ENCODE measurements at regions not wholly inside any gene's neighbourhood (a gene's known extent, or its start where the extent isn't known, plus 50 kb on each side); places are given as distances from the start of the nearest gene placed in this dataset.

- TF ChIP-seq MXI1 (IDR thresholded peaks at IDR 0.05; ENCODE audit: low read depth, low read length) = no peak
- no peak for TF ChIP-seq REST (IDR thresholded peaks at IDR 0.05; ENCODE audit: low read depth, low read length)
- no peak for TF ChIP-seq CTCF (IDR thresholded peaks at IDR 0.05)
- TF ChIP-seq EZH2phosphoT487 (IDR thresholded peaks at IDR 0.05; ENCODE audit: borderline replicate concordance, low read depth) = no peak
- TF ChIP-seq TAF1 (IDR thresholded peaks at IDR 0.05; ENCODE audit: borderline replicate concordance, low read depth, low read length) = no peak
- TF ChIP-seq GABPA (IDR thresholded peaks at IDR 0.05; ENCODE audit: low read depth) = no peak
- TF ChIP-seq EP300 (IDR thresholded peaks at IDR 0.05; ENCODE audit: borderline replicate concordance in 1 of 2, low read depth in 1 of 2, low read length in 1 of 2) = no peak
Observed at GRCh38 chrX:39492497-39493162, 605.1 kb downstream of the BCOR start.
